GM20000 (cell line): ENCODE measurements at regions not wholly inside any gene's neighbourhood (a gene's known extent, or its start where the extent isn't known, plus 50 kb on each side); places are given as distances from the start of the nearest gene placed in this dataset.
"Not testable (repeated sequence)": the region's sequence is repeated elsewhere in the genome, so short reads cannot be mapped to it uniquely, and the experiment has no call there.

ENCODE experiments used
- DNase-seq: peaks from one replicate; pipeline ENCODE4 v3.0.0; 2012; ENCODE audit warnings: low spot score
- TF ChIP-seq, protein P1 (sequence below): IDR thresholded peaks from 2 replicates; pipeline ENCODE4 v1.5.1; 2012; ENCODE audit warnings: mild to moderate bottlenecking, control low read depth; ENCODE audit errors: extremely low read depth, missing control alignments

DNA sequence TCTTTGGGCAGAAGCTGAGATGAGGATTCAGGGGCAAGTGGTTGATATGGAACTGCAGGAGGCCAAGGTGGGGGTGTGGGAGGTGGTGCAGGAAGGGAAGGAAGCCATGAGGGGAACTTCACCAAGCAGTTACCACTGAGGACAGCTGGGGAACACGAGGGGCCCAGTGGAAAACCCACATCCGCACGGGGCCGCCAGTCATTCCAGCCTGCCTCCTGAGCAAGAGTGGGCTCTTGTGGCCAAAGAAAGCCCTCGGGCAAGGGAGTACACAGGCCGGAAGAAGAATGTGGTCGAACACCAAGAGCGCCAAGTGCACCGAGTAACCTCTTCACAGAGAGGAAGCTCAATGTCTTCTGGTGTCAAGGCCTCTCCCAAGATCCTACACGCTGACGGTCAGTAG, 252.2 kb upstream of the FOXN3 start:
- TF ChIP-seq, protein P1, sequence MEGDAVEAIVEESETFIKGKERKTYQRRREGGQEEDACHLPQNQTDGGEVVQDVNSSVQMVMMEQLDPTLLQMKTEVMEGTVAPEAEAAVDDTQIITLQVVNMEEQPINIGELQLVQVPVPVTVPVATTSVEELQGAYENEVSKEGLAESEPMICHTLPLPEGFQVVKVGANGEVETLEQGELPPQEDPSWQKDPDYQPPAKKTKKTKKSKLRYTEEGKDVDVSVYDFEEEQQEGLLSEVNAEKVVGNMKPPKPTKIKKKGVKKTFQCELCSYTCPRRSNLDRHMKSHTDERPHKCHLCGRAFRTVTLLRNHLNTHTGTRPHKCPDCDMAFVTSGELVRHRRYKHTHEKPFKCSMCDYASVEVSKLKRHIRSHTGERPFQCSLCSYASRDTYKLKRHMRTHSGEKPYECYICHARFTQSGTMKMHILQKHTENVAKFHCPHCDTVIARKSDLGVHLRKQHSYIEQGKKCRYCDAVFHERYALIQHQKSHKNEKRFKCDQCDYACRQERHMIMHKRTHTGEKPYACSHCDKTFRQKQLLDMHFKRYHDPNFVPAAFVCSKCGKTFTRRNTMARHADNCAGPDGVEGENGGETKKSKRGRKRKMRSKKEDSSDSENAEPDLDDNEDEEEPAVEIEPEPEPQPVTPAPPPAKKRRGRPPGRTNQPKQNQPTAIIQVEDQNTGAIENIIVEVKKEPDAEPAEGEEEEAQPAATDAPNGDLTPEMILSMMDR = no peak
- DNase-seq = no peak

DNA sequence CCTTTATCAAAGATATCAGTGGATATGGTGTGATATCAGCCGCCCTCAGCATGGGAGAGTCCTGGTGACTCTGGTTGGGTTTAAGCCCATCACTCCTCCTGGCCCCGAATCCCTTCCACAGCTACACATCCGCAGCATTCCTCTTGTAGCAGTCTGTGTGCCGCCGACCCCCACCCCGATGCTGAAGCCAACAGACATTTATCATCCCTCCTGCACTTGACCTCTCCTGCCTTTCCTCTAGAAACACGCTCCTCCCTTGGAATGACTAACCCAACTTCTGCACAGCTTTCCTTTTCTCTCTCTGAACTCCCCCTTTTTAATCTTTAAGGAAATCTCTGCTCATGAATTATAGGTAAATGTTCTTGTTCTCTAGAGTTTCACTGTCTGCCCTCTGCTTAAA, 250.9 kb upstream of the FOXN3 start:
- DNase-seq = no peak
- TF ChIP-seq, protein P1 = no peak

DNA sequence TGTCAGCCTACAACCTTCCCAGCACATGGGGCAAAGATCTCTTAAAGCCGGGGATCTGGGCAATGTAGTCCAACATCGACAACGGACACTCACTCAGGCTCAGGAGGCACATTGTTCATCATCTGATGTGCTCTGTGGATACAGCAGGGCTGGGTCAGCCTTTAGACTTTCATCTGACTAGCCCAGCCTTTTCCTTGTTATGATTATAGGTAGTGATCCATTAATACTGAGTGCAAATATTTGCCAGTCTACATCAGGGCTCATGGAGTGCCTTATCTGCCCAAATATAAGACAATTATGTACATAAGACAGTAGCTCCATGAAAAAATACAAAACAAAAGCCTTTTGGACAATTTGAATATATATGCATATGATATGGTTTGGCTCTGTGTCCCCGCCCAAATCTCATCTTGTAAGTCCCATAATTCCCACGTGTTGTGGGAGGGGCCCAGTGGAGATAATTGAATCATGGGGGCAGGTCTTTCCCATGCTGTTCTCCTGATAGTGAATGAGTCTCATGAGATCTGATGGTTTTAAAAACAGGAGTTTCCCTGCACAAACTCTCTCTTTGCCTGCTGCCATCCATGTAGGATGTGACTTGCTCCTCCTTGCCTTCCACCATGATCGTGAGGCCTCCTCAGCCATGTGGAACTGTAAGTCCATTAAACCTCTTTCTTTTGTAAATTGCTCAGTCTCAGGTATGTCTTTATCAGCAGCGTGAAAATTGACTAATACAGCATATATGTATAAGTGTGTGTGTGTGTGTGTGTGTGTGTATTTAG, 248.5 kb upstream of the FOXN3 start:
- DNase-seq = not testable (repeated sequence)

DNA sequence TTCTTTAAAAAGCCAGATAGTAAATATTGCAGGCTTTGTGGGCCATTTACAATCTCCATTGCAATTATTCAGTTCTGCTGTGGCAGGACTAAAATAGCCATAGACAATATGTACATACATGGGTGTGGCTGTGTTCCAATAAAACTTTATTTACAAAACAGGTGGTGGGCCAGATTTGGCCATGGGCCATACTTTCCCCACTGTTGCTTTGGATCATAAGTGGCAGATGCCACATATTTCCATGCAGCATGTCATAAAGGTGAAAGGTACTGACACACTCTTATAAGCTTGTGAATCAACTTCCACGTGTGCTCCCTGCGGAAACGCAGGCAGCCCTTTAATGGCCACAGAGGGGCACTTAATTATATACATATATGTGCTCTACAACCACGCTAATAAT, 244.4 kb upstream of the FOXN3 start:
- TF ChIP-seq, protein P1 = no peak
- DNase-seq = no peak

- DNase-seq = not testable (repeated sequence)
These were observed 243.7 kb upstream of the FOXN3 start for GRCh38 chr14:89660625-89661233.

DNA sequence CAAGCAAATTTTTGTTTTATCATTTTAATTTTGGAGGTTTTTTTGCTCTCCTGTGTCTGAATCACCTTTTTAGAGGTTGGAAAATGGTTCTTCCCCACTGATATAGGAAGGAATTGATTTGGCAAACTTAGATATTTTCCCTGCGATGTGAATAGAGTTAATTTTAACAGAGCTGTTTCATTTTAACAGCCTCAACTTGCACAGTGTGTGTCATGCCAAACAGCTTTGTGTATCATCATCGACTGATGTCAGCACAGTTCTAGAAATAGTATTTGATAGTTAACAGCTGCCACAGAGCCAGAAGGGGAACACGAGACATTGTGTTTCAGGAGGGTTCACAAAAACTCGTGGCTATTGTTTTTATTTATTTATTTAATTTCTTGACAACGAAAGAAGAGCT, 243.1 kb upstream of the FOXN3 start:
- DNase-seq = no peak
- TF ChIP-seq, protein P1 = no peak

DNA sequence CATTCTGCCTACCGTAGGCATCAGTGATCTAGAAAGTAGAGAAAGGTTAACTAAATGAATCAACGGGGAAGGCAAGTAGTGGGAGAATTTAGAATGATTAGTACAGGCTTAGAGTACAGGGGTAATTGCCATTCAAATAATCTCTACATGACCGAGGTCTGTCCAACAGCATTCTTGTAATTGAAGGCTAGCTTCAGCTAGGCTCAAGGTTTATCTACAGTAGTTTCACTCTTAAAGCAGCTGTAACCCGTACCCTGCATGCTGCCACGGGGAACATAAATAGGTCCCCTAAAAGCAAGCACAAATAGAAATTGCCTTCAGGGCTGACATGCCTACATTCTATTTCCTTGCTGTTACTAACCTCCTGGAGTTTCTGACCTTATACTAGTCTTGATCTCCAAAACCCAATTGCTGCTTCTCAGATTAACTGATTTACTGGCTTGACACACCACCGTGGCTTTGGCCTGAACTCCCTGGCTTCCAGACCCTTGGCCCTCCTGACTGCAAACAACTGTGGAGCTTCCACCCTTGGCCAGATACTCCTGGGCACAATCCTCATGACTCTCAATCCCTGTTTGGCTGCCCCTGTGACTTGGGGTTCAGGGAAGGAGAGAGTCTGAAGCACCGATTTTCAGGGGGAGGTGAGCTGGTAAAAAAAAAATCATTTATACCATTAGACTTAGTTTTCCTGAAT, 242.1 kb upstream of the FOXN3 start:
- no peak for DNase-seq
- TF ChIP-seq, protein P1 = no peak

- TF ChIP-seq, protein P1 = no peak
- DNase-seq = no peak
These were observed 240.0 kb upstream of the FOXN3 start for GRCh38 chr14:89657014-89657413.
